ENCODE measurements at regions not wholly inside any gene's neighbourhood (a gene's known extent, or its start where the extent isn't known, plus 50 kb on each side); places are given as distances from the start of the nearest gene placed in this dataset.

DNA sequence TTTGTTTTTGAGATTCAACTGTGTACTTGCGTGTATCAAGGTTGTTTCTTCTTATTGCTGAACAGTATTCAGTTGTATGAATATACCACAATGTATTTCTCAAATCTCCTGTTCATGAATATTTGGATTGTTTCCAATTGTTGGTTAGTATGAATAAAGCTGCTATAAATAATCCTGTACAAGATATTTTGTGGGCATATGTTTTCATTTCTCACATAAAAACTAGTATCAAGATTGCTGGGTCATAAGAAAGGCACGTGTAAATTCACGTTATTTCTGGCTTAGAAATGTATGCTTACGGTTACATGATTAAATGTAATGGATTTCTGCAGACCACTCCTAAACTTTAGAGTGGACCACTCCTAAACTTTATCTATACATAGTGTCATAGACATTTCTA, 96.6 kb downstream of the BTBD3 start:
- Histone ChIP-seq H3F3A (ENCODE audit: control insufficient read depth, insufficient read depth) (no peaks in the 10 kb centered on the region), H3K9me3 (ENCODE audit: control insufficient read depth, insufficient read depth, low read length) (no peaks in the 10 kb centered on the region), H3K9me2 (replicated peaks; ENCODE audit: control insufficient read depth, low read length) (no peaks in the 10 kb centered on the region), H3K4me1 (ENCODE audit: control insufficient read depth, low read length) (no peaks in the 10 kb centered on the region), H3K79me2 (ENCODE audit: control insufficient read depth, low read length) (no peaks in the 10 kb centered on the region), H3K27ac (ENCODE audit: low read depth, low read length) (no peak overlapping the region), H3K4me2 (ENCODE audit: low read length) (no peak overlapping the region), H3K27me3 (ENCODE audit: control insufficient read depth, low read length) (no peaks in the 10 kb centered on the region), H4K20me1 (ENCODE audit: control insufficient read depth, insufficient read depth, low read depth, low read length) (no peaks in the 10 kb centered on the region), H3K4me3 (ENCODE audit: low read length) (no peak overlapping the region), H3K36me3 (ENCODE audit: control insufficient read depth, low read length) (no peaks in the 10 kb centered on the region)
- TF ChIP-seq, protein P1, sequence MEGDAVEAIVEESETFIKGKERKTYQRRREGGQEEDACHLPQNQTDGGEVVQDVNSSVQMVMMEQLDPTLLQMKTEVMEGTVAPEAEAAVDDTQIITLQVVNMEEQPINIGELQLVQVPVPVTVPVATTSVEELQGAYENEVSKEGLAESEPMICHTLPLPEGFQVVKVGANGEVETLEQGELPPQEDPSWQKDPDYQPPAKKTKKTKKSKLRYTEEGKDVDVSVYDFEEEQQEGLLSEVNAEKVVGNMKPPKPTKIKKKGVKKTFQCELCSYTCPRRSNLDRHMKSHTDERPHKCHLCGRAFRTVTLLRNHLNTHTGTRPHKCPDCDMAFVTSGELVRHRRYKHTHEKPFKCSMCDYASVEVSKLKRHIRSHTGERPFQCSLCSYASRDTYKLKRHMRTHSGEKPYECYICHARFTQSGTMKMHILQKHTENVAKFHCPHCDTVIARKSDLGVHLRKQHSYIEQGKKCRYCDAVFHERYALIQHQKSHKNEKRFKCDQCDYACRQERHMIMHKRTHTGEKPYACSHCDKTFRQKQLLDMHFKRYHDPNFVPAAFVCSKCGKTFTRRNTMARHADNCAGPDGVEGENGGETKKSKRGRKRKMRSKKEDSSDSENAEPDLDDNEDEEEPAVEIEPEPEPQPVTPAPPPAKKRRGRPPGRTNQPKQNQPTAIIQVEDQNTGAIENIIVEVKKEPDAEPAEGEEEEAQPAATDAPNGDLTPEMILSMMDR (IDR thresholded peaks at IDR 0.05; ENCODE audit: low read depth, low read length, poor library complexity, severe bottlenecking): no peak
- TF ChIP-seq EZH2phosphoT487 (IDR thresholded peaks at IDR 0.05; ENCODE audit: borderline replicate concordance, low read length): no peak

DNA sequence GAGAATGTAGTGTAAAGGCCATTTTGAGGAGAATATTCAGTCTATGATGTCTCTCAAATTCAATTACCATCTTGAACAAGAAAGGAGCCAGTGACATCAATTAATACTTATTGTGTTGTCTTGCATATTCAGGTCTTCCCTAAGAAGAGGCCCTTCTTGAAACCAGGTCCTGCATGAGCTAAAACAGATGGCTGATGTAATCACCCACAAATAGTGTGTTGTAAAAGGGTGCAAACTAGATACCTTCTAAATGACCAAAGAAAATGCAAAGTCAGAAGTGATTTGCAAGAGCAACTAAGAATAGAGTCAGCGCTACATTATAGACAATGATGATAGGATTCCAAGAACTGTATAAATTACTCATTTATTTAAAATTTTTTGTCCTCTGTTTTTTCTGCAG, 97.0 kb downstream of the BTBD3 start:
- H3K9me3 ChIP-seq (ENCODE audit: control insufficient read depth, insufficient read depth, low read length): no peaks in the 10 kb centered on the region
- no peak overlapping the region for H3K4me3 ChIP-seq (ENCODE audit: low read length)
- no peaks in the 10 kb centered on the region for H3F3A ChIP-seq (ENCODE audit: control insufficient read depth, insufficient read depth)
- no peaks in the 10 kb centered on the region for H3K9me2 ChIP-seq (replicated peaks; ENCODE audit: control insufficient read depth, low read length)
- H4K20me1 ChIP-seq (ENCODE audit: control insufficient read depth, insufficient read depth, low read depth, low read length): no peaks in the 10 kb centered on the region
- H3K27me3 ChIP-seq (ENCODE audit: control insufficient read depth, low read length): no peaks in the 10 kb centered on the region
- no peaks in the 10 kb centered on the region for H3K4me1 ChIP-seq (ENCODE audit: control insufficient read depth, low read length)
- H3K36me3 ChIP-seq (ENCODE audit: control insufficient read depth, low read length): no peaks in the 10 kb centered on the region
- H3K27ac ChIP-seq (ENCODE audit: low read depth, low read length): no peak overlapping the region
- no peak overlapping the region for H3K4me2 ChIP-seq (ENCODE audit: low read length)
- TF ChIP-seq, protein P1 (IDR thresholded peaks at IDR 0.05; ENCODE audit: low read depth, low read length, poor library complexity, severe bottlenecking): no peak
- TF ChIP-seq EZH2phosphoT487 (IDR thresholded peaks at IDR 0.05; ENCODE audit: borderline replicate concordance, low read length): no peak
- H3K79me2 ChIP-seq (ENCODE audit: control insufficient read depth, low read length): no peaks in the 10 kb centered on the region

DNA sequence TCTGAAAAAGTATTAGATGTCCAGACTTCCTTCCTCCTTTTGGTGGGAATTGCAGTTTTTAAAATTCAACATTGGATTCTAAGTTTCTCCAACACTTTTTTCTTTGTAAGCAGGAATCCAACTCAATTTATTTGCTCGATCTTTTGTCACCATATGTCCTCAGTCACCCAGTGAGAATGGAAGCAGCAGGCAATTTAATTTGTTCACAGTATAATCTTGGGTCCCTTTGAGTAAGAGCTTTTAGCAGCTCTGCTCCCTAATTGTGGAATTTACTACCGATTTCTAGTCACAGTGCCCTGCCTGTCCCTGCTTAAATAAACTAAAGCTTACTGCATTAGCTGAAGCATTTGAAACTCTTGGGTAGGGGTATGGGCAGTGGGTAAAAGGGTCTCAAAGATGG, 98.6 kb downstream of the BTBD3 start:
- Histone ChIP-seq H3K4me1 (ENCODE audit: control insufficient read depth, low read length) (no peaks in the 10 kb centered on the region), H3K4me2 (ENCODE audit: low read length) (no peak overlapping the region), H3K36me3 (ENCODE audit: control insufficient read depth, low read length) (no peaks in the 10 kb centered on the region), H3K27ac (ENCODE audit: low read depth, low read length) (no peak overlapping the region), H3K79me2 (ENCODE audit: control insufficient read depth, low read length) (no peaks in the 10 kb centered on the region), H3K9me3 (ENCODE audit: control insufficient read depth, insufficient read depth, low read length) (no peaks in the 10 kb centered on the region), H3K4me3 (ENCODE audit: low read length) (no peak overlapping the region), H3F3A (ENCODE audit: control insufficient read depth, insufficient read depth) (no peaks in the 10 kb centered on the region), H3K9me2 (replicated peaks; ENCODE audit: control insufficient read depth, low read length) (no peaks in the 10 kb centered on the region), H4K20me1 (ENCODE audit: control insufficient read depth, insufficient read depth, low read depth, low read length) (no peaks in the 10 kb centered on the region), H3K27me3 (ENCODE audit: control insufficient read depth, low read length) (no peaks in the 10 kb centered on the region)
- TF ChIP-seq, protein P1 (IDR thresholded peaks at IDR 0.05; ENCODE audit: low read depth, low read length, poor library complexity, severe bottlenecking): no peak
- TF ChIP-seq EZH2phosphoT487 (IDR thresholded peaks at IDR 0.05; ENCODE audit: borderline replicate concordance, low read length): no peak

DNA sequence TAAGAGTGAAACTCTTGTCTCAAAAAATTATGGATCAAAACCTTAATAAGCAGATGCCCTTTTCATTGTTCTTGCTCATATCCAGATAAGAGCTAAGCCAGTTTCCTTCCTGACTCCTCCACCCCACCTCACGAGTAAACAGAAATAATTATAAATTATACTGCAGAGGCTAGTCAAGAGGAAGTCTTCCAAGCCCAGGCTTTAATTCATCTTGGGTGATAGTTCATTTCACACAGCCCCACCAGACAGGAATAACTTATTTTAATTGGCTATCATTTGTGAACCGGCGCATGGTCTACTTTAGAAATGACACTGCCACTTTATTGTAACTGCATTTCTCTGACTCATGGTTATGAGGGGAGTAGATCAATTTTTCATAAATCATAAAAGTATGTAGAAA, 102.0 kb downstream of the BTBD3 start:
- no peaks in the 10 kb centered on the region for H3K4me1 ChIP-seq (ENCODE audit: control insufficient read depth, low read length)
- no peaks in the 10 kb centered on the region for H4K20me1 ChIP-seq (ENCODE audit: control insufficient read depth, insufficient read depth, low read depth, low read length)
- H3F3A ChIP-seq (ENCODE audit: control insufficient read depth, insufficient read depth): no peaks in the 10 kb centered on the region
- no peaks in the 10 kb centered on the region for H3K9me2 ChIP-seq (replicated peaks; ENCODE audit: control insufficient read depth, low read length)
- H3K4me2 ChIP-seq (ENCODE audit: low read length): no peak overlapping the region
- no peaks in the 10 kb centered on the region; the same call in 1 of the 2 replicates for H3K9me3 ChIP-seq (ENCODE audit: control insufficient read depth, insufficient read depth, low read length)
- H3K79me2 ChIP-seq (ENCODE audit: control insufficient read depth, low read length): no peaks in the 10 kb centered on the region
- no peak overlapping the region for H3K27ac ChIP-seq (ENCODE audit: low read depth, low read length)
- no peaks in the 10 kb centered on the region for H3K27me3 ChIP-seq (ENCODE audit: control insufficient read depth, low read length)
- TF ChIP-seq, protein P1 (IDR thresholded peaks at IDR 0.05; ENCODE audit: low read depth, low read length, poor library complexity, severe bottlenecking): no peak
- H3K36me3 ChIP-seq (ENCODE audit: control insufficient read depth, low read length): no peaks in the 10 kb centered on the region
- no peak overlapping the region for H3K4me3 ChIP-seq (ENCODE audit: low read length)

Measured in DOHH2 (cell line).